Sciatic nerve (tissue), 2 donors: ENCODE measurements at regions not wholly inside any gene's neighbourhood (a gene's known extent, or its start where the extent isn't known, plus 50 kb on each side); places are given as distances from the start of the nearest gene placed in this dataset.
"Not testable (repeated sequence)": the region's sequence is repeated elsewhere in the genome, so short reads cannot be mapped to it uniquely, and the experiment has no call there.

Source experiments
- ATAC-seq: fragments of 200-7000 bp; cut with Tn5 transposase; one replicate; pipeline ENCODE4 v1.9.1; 2020; ENCODE audit warnings: mild to moderate bottlenecking, moderate library complexity
- DNase-seq: peaks from one replicate; pipeline ENCODE4 v3.0.0-alpha.2; 2020; ENCODE audit warnings: low spot score
- intact Hi-C: fragments of 100-400 bp; cut with DNase I; formaldehyde crosslinking; loops from one replicate; pipeline ENCODE4 v1.14.2; 2022
- donor health status: DM: no; HTN: no; CAD: no.
- donor health status: DM: no; HTN: no; CAD: no.

GRCh38 chr17:14557480-14557879, 256.6 kb downstream of the HS3ST3B1 start:
- no peak for DNase-seq
- no peak for ATAC-seq
- intact Hi-C loops, result no loop called here

GRCh38 chr17:14553847-14554246, 253.0 kb downstream of the HS3ST3B1 start:
- DNase-seq (no peak), ATAC-seq (no peak)
- intact Hi-C loops, result no loop called here

DNA sequence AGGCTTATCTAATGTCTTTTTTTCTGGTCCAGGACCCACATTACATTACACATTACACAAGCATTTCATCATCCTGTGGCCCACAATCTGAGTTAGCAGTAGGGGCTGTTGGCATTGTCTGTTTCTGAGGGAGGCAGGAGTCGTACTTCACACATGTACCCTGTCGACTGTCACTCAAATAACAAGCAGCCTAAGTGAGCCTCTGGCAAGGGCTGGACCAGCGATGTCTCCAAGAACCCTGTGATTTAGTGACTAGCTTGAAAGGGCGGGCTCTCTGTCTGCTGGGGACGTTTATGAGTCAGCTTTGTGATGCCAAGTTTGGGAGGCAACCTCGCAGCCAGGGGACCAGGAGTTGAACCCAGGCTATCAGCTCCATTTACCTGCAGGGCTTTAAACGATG, 251.4 kb downstream of the HS3ST3B1 start:
- intact Hi-C loops, result no loop called here
- ATAC-seq, result no peak

GRCh38 chr17:14547556-14547955, 246.7 kb downstream of the HS3ST3B1 start:
- intact Hi-C loops, result no loop called here
- DNase-seq (no peak), ATAC-seq (no peak)

More for the DNA sequence above, 251.4 kb downstream of the HS3ST3B1 start:
- DNase-seq, result no peak

- intact Hi-C loops, result no loop called here
- ATAC-seq, result no peak
- DNase-seq, result no peak
Observed at GRCh38 chr17:14547016-14547415, 246.1 kb downstream of the HS3ST3B1 start.

DNA sequence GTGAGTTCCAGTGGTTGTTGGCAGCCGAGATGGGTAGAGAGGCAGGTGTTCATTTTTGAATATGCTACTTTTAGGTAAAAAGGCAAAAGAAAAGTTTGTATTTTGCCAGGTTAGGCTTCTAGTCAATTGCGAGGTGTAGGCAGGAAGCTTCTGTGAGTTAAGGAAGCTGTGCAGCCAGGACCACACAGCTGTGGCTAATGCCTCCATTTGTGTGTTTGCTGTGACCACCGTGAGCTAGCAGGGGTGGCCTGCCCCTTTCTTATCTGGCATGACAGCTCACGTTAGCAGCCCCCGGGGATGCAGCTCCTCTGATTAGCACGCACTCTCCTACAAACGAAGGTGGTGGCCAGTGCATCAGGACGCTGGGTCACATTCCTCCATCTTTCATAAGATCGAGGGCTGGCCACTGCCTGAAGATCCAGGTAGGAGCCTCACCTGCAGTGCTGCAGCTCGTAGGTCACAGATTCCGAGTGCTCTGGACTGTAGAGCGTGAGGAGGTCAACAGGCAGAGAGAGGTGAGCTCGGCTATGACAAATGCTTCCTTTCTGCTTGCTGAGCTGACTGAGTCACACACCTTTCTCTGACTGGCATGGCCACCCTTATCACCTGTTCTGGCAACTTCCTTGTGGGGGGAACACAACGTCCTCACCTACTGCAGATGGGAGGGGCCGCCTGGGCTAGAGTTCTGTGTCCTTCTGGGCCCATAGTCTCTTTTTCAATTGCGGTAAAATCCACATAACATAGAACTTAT, 244.4 kb downstream of the HS3ST3B1 start:
- no peak for DNase-seq
- intact Hi-C loops, result no loop called here
- ATAC-seq, result no peak

GRCh38 chr17:14541714-14542113, 240.8 kb downstream of the HS3ST3B1 start:
- intact Hi-C loops, result no loop called here
- DNase-seq (no peak), ATAC-seq (no peak)

DNA sequence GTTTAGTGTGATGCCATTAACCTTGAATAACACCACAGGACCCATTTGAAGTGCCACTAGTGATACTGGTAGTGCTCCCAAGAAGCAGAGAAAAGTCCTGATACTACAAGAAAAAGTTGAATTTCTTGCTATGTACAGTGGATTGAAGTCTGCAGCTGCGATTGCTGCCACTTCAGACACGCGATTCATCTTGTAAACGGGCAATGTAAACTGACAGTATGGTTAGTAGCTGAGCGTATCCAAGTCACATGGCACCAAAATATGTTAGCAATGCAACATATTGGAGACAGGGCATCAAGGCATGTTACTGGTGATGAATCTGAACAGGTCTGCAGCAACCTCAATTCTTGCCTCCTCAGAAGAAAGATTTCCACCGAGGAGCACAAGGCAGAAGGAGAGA, 238.9 kb downstream of the HS3ST3B1 start:
- DNase-seq, result no peak
- ATAC-seq, result no peak
- intact Hi-C loops, result no loop called here

- DNase-seq, intact Hi-C loops, ATAC-seq: not testable (repeated sequence)
Observed at GRCh38 chr17:14532242-14532641, 231.4 kb downstream of the HS3ST3B1 start.

- intact Hi-C loops, result no loop called here
- DNase-seq (no peak), ATAC-seq (no peak)
Observed at GRCh38 chr17:14525551-14526455, 224.9 kb downstream of the HS3ST3B1 start.

DNA sequence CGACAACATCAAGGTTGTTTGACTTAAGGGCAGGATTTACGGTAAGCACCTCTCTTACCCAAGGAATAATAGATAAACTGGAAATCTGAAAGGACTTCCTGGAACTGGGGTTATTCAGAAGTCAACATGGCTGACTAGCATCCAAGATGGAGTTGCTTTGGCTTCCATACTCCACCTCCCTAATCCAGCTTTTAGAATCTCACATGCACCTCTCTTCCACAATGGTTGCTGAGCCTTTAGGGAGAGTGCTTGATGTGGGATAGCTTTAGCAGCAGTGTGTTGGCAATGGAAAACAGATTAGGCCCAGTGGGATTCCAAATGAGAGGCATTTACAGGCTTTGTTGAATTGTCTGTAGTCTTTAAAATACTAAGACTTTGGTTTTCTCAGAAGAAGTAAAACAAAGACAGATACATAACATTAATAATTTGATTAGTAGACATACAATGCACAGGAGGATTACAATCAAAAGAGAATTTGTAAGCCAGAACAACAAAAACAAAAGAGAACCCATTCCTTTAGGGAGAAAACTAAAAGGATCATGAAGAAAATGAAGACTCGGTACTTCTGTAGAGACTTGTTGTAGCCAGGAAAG, 222.0 kb downstream of the HS3ST3B1 start:
- ATAC-seq, result no peak
- intact Hi-C loops, result no loop called here
- no peak for DNase-seq

DNA sequence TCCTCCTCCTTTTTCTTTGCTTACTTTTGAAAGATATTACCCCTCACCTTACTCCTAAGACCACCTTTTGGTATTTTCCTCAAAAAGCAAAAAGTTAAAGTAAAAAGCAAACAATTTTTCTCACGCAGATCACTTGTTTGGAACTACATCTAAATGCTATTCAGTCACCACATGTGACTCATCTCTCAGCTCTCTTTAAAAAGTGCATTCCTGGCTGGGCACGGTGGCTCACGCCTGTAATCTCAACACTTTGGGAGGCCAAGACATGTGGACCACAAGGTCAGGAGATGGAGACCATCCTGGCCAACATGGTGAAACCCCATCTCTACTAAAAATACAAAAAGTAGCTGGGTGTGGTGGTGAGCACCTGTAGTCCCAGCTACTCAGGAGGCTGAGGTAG, 218.0 kb downstream of the HS3ST3B1 start:
- not testable (repeated sequence) for DNase-seq

DNA sequence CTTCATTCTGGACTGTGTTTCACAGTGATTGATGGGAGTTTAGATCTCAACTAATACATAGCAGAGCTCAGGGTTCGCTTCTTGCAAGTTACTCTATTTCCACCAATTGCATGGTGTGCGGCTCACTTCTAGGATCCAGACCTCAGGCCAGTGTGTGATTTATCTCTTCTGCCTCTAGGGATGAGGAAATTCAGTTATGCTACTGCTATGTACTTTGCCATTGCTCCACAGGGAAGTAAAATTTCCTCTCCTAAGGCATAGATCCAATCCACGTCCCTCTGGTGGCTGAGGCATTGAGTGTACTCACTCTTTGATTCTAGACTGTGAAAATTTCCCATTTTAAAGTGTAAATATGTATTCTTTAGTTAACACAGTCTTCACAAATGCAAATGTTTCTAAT, 214.1 kb downstream of the HS3ST3B1 start:
- intact Hi-C loops, result no loop called here
- no peak for ATAC-seq

More for the DNA sequence above, 218.0 kb downstream of the HS3ST3B1 start:
- ATAC-seq, intact Hi-C loops: not testable (repeated sequence)

DNA sequence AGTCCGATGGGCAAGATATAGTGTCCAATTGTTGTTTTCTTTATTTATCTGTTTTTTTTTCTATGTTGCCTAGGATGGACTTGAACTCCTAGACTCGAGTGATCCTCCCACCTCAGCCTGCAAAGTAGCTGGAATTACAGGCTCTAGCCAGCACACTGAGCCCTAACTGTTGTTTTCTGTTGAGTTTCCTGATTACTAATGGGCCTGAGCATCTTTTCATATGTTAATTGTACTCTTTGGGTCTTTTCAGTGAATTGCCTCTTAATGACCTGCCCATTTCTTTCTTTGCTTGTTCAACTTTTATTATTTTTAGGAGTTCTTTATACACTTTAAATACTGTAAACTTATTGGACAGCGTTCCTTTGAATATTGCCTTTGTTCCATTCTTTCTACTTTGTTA, 213.0 kb downstream of the HS3ST3B1 start:
- DNase-seq (no peak), ATAC-seq (no peak)
- intact Hi-C loops, result no loop called here

More for the DNA sequence above, 214.1 kb downstream of the HS3ST3B1 start:
- no peak for DNase-seq

DNA sequence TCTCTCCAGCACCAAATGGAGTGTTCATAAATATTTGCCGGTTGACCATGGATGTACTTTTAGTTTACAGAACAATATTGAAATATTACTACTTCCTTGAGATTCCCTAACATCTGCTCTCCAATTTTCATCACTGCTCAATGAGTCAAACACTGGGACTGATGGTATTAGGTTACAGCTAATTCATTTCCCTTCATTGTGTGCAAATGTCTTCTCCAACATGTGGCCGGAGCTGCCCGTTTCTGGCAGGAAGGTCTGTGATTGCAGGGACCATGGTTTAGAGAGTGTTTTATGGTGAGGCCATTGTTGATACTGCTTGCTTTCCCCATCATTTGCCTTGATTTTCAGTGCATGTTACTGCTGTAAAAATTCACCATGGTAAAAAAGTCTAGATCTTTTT, 209.3 kb downstream of the HS3ST3B1 start:
- DNase-seq (no peak), ATAC-seq (no peak)
- intact Hi-C loops, result no loop called here

DNA sequence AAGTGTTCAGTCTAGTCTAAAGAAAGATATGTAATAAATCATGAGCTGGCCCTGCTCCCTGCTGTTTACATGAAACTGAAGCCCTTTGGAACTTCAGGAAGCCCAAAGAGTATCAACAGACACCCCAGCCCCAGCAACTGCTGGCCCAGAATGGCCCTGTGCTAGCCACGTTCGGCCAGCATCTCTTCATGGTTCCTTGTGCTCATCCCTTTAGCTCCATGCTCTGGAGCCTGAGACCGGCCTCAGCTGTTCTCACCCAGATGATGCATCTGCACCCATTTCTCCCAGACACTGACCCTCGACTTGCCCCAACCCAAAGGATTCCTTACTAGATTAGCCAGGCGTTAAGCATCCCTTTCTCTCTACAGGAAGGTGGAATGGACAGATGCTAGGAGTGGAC, 207.3 kb downstream of the HS3ST3B1 start:
- intact Hi-C loops, result no loop called here
- no peak for DNase-seq
- no peak for ATAC-seq

DNA sequence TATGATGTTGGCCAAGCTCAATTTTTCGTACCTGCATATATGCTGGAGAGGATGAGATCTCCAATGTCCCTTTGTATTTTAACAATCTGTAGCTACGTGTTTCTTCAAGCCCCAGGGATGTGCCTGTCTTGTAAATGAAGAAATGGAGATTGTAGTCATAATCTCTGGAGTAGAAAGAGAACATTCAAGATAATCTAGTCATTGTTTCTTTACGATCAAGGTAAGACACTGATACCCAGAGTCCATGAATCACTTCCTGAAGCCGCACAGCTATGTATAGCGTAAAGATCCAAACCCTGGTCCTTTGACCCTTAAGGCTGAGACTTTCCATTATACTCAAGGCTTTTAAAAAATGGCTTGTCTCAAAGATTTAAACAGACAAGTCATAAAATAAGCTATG, 205.5 kb downstream of the HS3ST3B1 start:
- DNase-seq (no peak), ATAC-seq (no peak)
- intact Hi-C loops, result no loop called here

DNA sequence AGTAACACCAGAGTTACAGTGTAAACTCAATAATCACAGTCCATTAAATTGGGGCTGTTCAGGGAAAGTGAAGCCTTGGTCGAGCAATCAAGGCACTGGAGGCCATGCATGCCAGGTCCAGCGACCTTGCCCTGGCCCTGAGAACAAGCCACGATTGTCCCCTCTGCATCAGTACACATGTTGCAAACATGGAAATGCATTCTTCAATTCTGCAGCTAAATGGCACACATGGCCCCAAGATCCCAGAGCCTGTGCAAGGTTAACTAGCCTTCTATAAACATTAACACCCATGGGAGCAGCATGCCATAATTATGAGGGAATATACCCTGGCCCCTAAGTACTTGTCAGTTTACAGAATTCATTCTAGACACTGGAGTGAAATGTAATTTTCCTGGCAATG, 204.7 kb downstream of the HS3ST3B1 start:
- ATAC-seq (no peak), DNase-seq (no peak)
- intact Hi-C loops, result no loop called here

DNA sequence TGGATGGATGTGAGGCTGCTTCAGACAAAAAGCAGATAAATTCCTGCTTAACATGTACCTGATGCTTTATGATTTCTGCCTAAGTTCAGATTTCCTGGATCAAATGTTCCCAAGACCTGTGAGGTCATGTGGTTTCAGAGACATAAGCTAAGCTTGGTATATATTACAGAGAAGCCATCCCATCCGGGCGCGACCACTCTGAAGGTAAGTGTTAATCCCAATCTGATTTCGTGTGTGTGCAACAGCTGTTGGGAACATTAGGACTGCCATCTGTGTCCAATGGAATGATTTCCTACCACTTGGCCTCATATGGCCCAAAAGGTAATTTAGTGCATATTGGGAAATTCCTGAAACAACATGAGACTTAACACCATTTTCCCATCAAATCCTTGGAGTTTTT, 199.1 kb downstream of the HS3ST3B1 start:
- intact Hi-C loops, result no loop called here
- DNase-seq, result no peak
- ATAC-seq, result no peak

DNA sequence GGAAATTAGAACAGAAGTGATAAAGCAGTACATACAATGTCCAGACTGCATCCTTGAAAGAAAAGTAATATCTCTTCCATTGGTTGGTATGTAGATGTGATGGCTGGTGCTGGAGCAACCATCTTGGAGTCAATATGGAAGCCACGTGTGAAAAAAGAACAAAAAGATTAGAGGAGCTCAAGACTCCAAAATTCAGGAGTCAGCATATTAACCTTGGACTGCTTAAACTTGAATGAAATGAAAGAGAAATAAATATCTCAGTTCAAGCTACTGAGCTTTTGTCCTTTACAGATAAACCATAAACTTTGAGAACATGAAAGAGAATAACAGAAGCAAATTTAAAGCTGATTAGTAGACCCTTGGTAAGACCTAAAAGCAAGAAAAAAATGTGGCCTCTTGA, 197.9 kb downstream of the HS3ST3B1 start:
- DNase-seq, result no peak
- intact Hi-C loops, result no loop called here
- no peak for ATAC-seq
